HG03196 (cell line): ENCODE measurements at regions not wholly inside any gene's neighbourhood (a gene's known extent, or its start where the extent isn't known, plus 50 kb on each side); places are given as distances from the start of the nearest gene placed in this dataset.

Experiments
- ATAC-seq: cut with Tn5 transposase; IDR thresholded peaks from one replicate; pipeline ENCODE4 v1.9.1; 2021; ENCODE audit not compliant: unreplicated experiment

DNA sequence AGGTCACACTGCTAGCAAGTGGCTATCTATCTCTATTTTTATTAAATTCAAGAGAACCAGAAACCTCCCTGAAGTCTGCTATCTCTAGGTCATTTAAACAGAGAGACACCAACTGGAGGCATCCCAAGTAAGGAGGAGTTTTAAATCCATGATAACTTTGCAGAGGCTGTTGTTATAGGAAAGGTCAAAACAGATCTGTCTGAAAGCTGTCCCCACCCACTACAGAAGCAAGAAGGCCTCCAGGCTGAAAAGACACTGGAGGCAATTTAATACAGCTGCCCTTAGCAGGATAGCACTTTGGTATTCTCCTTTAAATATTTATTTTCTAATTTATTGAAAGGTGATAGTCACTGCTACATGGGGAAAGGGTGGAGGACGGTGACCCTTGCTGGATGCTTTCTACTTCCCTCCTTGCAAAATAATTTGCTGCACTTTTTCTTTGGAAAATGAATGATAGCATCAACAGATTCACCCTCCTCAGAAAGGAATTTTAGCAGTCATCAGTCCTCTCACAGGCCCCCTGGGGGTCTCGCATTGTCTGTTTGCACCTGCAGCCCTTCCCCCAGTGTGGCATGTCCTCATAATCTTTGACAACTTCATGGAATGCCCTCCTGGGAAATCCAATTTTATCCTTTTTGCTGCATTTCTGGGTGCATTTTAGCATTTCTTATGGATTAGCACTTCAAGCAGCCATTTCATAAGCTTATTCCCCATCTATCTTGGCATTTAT is 429.5 kb upstream of the TNP1 start:
- no peak for ATAC-seq

GRCh38 chr2:217288472-217289063 is 428.7 kb upstream of the TNP1 start:
- ATAC-seq = no peak

DNA sequence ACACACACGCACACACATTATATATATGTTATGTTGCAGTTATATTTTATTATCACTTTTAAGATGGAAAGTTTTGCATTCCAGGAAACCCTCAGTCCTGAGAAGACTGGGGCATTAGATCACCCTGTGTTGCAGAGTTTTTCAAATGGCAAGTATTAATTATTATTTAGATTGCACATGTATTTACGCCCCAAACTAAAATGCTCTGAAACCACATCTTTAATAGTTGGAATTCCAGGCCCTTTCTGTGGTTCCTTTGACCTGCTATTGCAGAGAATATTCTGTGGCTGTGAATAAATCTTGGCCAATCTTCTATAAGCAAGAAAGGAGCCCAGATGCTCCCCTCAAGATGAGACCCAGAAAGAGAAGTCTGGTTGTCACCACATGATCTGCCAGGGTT is 427.0 kb upstream of the TNP1 start:
- ATAC-seq = no peak

DNA sequence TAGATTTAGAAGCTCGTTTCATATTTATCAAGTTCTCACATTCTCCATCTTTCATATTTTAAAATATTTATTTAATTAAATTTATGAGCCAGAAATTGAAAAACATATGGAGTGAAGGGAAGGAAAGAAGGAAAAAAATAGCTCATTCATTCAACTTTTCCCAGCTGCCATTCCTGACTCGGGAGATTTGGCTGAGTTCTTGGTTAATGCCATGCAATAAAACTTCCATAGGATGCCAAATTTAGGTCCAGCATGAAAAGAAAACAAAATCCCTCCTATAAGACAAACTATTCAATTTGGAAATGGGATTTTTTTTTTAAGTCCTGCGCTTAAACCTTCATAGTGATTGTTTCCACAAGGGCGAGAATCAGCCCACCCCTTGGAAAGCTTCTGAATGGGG is 426.1 kb upstream of the TNP1 start:
- no peak for ATAC-seq

- no peak for ATAC-seq
Measured at GRCh38 chr2:217283460-217283859, 423.6 kb upstream of the TNP1 start.

GRCh38 chr2:217282531-217282930 is 422.7 kb upstream of the TNP1 start:
- no peak for ATAC-seq

- ATAC-seq = no peak
Measured at GRCh38 chr2:217279556-217279955, 419.7 kb upstream of the TNP1 start.

DNA sequence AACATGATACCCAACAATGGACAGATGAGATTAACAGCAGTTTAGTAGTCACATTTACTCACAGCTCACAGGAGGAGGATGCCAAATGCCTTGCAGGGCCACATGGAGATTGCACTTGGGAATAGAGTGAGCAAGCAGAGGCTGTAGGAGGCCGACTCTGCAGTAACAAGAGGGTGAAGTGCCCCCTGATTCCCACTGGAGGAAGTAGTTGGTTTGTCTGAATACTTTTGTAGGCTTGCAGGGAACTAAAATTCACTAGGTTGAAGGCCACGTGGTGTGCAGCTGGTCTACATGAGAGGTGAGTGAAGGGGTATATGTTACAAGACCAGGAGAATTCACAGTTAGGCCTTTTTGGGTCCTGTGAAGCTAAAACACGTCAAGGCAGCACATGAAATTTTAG is 419.3 kb upstream of the TNP1 start:
- no peak for ATAC-seq

GRCh38 chr2:217277646-217278398 is 418.0 kb upstream of the TNP1 start:
- ATAC-seq = no peak

DNA sequence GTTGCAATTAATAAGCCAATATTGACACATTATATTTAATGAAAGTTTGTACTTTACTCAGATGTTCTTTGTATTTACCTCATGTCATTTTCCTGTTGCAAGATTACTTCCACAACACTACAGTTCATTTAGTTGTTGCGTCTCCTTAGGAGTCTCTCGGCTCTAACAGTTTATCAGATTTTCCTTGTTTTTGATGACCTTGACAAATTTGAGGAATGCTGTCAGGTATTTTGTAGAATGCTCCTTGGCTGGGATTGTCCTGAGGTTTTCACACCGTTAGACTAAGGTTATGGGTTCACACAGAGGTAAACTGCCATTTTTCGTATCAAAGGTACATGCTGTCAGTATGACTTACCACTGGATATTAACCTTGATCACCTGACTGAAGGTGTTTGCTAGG is 416.6 kb upstream of the TNP1 start:
- ATAC-seq = no peak

- ATAC-seq = no peak
Measured at GRCh38 chr2:217275091-217275490, 415.2 kb upstream of the TNP1 start.

GRCh38 chr2:217274578-217274977 is 414.7 kb upstream of the TNP1 start:
- ATAC-seq = no peak

DNA sequence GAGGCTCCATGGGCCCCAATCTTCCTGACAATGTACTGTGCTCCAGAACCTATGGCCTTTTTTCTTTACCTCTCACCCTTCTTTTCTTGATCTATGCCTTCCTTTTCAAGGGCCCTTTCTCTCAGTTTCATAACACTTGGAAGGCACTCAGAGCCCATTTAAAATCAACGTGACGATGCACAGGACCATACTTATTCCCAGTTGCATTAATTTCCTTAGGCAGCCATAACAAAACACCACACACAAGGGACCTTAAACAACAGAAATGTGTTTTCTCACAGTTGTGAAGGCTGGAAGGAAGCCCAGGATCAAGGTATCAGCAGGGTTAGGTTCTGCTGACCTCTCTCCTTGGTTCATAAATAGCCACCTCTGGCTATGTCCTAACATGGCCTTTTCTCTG is 414.0 kb upstream of the TNP1 start:
- no peak for ATAC-seq

DNA sequence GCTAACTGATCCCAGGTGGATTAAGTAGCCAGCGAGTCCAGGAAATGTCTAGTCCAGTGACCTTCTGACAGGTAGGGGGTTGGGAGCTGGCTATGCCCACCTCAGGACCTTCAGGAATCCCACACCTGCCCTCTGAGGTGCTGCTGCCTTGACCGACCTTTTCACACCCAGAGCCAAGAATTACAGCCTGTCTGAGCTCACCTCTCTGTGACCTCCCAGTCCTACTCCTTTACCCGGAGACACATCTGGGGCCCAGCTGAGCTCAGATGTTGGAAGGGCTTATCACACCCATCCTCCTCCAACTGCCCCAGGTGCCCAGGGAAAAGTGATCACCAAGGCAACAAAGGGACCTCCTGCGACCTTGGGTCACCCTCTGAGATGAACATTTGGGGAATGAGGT is 413.3 kb upstream of the TNP1 start:
- no peak for ATAC-seq

GRCh38 chr2:217271813-217272212 is 411.9 kb upstream of the TNP1 start:
- no peak for ATAC-seq

DNA sequence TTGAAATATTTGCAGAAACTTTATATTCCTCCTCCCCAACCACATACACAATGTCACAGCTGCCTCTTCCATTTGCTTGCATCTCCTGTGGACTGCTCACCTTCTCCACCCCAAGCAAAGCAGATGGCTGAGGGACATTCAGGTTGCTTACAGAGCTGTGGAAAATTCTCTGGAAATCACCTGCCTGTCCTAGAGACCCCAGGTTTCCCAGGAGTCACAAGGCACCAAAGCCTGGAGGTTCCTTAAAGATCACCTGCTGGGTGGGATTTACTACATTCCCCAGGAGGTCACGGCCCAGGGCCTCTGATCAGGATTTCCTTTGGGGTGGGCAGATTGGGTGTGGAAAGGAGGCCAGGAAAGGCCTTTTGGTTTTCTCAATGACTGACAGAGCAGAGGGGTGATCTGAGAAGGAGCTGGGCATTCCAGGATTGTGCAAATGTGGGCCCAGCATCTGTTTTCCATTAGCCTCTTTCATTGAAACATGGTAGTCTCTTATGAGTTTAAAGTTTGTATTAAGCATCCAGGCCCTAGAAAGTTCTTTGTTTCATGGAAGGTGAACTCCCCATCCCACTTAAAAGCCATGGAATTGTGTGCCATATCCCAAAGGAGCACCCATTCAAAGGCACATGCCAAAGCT is 410.7 kb upstream of the TNP1 start:
- ATAC-seq = no peak

GRCh38 chr2:217269701-217270484 is 410.0 kb upstream of the TNP1 start:
- ATAC-seq = no peak

DNA sequence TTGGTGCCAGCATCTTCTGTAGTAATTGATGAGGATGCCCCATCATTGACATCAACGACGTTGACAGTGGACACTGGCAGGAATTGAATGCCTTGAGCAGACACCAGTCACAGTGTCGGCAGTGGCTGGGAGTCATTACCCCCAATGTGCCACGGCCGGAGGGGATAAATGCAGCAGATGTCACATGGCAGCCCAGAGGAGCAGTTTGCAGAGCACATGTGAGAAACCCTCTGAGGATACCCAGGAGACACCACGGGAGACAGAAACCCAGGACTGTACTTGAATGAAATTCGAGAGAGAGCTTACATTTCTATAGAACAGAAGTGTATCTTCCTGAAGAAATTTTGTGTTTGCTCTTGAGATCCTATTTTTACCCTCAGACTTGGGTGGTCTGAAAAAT is 409.1 kb upstream of the TNP1 start:
- ATAC-seq = no peak

- no peak for ATAC-seq
Measured at GRCh38 chr2:217267758-217268157, 407.9 kb upstream of the TNP1 start.

GRCh38 chr2:217263756-217264155 is 403.9 kb upstream of the TNP1 start:
- no peak for ATAC-seq

DNA sequence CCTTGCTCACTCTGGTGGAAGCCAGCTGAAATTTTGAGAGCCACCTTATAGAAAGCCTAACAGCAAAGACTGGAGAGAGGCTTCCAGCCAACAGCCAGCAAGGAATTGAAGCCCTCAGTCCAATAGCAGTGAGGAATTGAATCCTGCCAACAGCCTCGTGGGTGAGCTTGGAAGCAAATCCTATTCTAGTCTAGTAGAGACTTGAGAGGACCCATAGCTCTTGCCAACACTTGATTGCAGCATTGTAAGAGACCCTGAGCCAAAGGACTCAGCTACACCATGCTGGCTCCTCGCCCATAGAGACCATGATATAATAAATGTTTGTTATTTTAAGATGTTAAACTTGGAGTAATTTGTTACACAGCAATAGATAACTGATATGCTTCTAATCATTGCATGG is 403.0 kb upstream of the TNP1 start:
- ATAC-seq = no peak
